ENCODE measurements at regions not wholly inside any gene's neighbourhood (a gene's known extent, or its start where the extent isn't known, plus 50 kb on each side); places are given as distances from the start of the nearest gene placed in this dataset.

GRCh38 chr2:42868096-42868495 lies 75.7 kb upstream of the HAAO start:
- DNase-seq (ENCODE audit: low spot score): no peak

- no peak for DNase-seq (ENCODE audit: low spot score)
Measured at GRCh38 chr2:42867093-42868065, 75.0 kb upstream of the HAAO start.

- DNase-seq (ENCODE audit: low spot score): no peak
Measured at GRCh38 chr2:42865884-42866881, 73.8 kb upstream of the HAAO start.

GRCh38 chr2:42864641-42865280 lies 72.4 kb upstream of the HAAO start:
- DNase-seq (ENCODE audit: low spot score): no peak

GRCh38 chr2:42864222-42864621 lies 71.8 kb upstream of the HAAO start:
- no peak for DNase-seq (ENCODE audit: low spot score)

GRCh38 chr2:42863751-42864150 lies 71.4 kb upstream of the HAAO start:
- DNase-seq (ENCODE audit: low spot score): no peak

GRCh38 chr2:42863320-42863719 lies 70.9 kb upstream of the HAAO start:
- no peak for DNase-seq (ENCODE audit: low spot score)

GRCh38 chr2:42862669-42863185 lies 70.3 kb upstream of the HAAO start:
- DNase-seq (ENCODE audit: low spot score): no peak

- no peak for DNase-seq (ENCODE audit: low spot score)
Measured at GRCh38 chr2:42861321-42861720, 68.9 kb upstream of the HAAO start.

- no peak for DNase-seq (ENCODE audit: low spot score)
Measured at GRCh38 chr2:42860319-42861094, 68.1 kb upstream of the HAAO start.

GRCh38 chr2:42859791-42860190 lies 67.4 kb upstream of the HAAO start:
- DNase-seq (ENCODE audit: low spot score): no peak

- peak; percentile 68 for DNase-seq (ENCODE audit: low spot score)
Measured at GRCh38 chr2:42859006-42859552, 66.7 kb upstream of the HAAO start.

GRCh38 chr2:42858140-42859005 lies 66.0 kb upstream of the HAAO start:
- DNase-seq (ENCODE audit: low spot score): no peak

- no peak for DNase-seq (ENCODE audit: low spot score)
Measured at GRCh38 chr2:42856891-42857632, 64.7 kb upstream of the HAAO start.

GRCh38 chr2:42856106-42856860 lies 63.9 kb upstream of the HAAO start:
- DNase-seq (ENCODE audit: low spot score): no peak

GRCh38 chr2:42855221-42855970 lies 63.0 kb upstream of the HAAO start:
- DNase-seq (ENCODE audit: low spot score): no peak

- DNase-seq (ENCODE audit: low spot score): no peak
Measured at GRCh38 chr2:42854207-42854818, 61.9 kb upstream of the HAAO start.
